OCI-LY3 (cell line): ENCODE measurements at regions not wholly inside any gene's neighbourhood (a gene's known extent, or its start where the extent isn't known, plus 50 kb on each side); places are given as distances from the start of the nearest gene placed in this dataset.
"Not testable (repeated sequence)": the region's sequence is repeated elsewhere in the genome, so short reads cannot be mapped to it uniquely, and the experiment has no call there.

Experiments used
- H2AFZ ChIP-seq: fragments of 200-600, 300-600 bp; shearing (Covaris generic); 2 replicates; pipeline ENCODE4 v1.6.0; 2014; ENCODE audit warnings: antibody characterized with exemption, low read depth, low read length
- H3K27ac ChIP-seq: fragments of 200-600, 300-600 bp; sonication (generic); 2 replicates; pipeline ENCODE4 v1.5.1; 2014; ENCODE audit warnings: mild to moderate bottlenecking, low read length, moderate library complexity, mixed read lengths
- H3K27me3 ChIP-seq: fragments of 200-600, 300-600 bp; sonication (generic); 2 replicates; pipeline ENCODE4 v1.6.1; 2014; ENCODE audit warnings: low read depth, low read length, mixed read lengths
- H3K36me3 ChIP-seq: fragments of 200-600, 300-600 bp; sonication (generic); replicated peaks from 2 replicates; pipeline ENCODE3; 2014; ENCODE audit warnings: low read depth, low read length, mixed read lengths
- H3K4me1 ChIP-seq: fragments of 300-600, 200-600 bp; sonication (generic); 2 replicates; pipeline ENCODE4 v1.6.1; 2014; ENCODE audit warnings: low read length, mixed read lengths
- H3K4me2 ChIP-seq: fragments of 200-600, 300-600 bp; sonication (generic); 2 replicates; pipeline ENCODE4 v1.6.1; 2014; ENCODE audit warnings: low read length, mixed read lengths
- H3K4me3 ChIP-seq: fragments of 300-600, 200-600 bp; sonication (generic); 2 replicates; pipeline ENCODE4 v1.5.1; 2014; ENCODE audit warnings: antibody characterized with exemption, mild to moderate bottlenecking, low read length, moderate library complexity
- H3K79me2 ChIP-seq: fragments of 300-600, 200-600 bp; shearing (Covaris generic); 2 replicates; pipeline ENCODE4 v1.6.1; 2014; ENCODE audit warnings: mild to moderate bottlenecking, low read length, mixed read lengths
- H3K9ac ChIP-seq: fragments of 300-600, 200-600 bp; shearing (Covaris generic); 2 replicates; pipeline ENCODE4 v1.6.0; 2014; ENCODE audit warnings: mild to moderate bottlenecking, low read length, moderate library complexity
- H3K9me3 ChIP-seq: fragments of 200-600, 300-600 bp; shearing (Covaris generic); 2 replicates; pipeline ENCODE4 v1.6.1; 2014; ENCODE audit warnings: low read length, mixed read lengths; ENCODE audit not compliant: insufficient read depth
- H4K20me1 ChIP-seq: fragments of 200-600, 300-600 bp; sonication (generic); 2 replicates; pipeline ENCODE4 v1.6.1; 2016; ENCODE audit warnings: low read length, mixed read lengths; ENCODE audit not compliant: insufficient read depth
- CTCF ChIP-seq: fragments of 200-600, 300-600 bp; sonication (generic); IDR thresholded peaks from 2 replicates; pipeline ENCODE4 v1.5.1; 2014; ENCODE audit warnings: antibody characterized with exemption, low read length, low read depth
- EZH2phosphoT487 ChIP-seq: fragments of 200-600 bp; shearing (Covaris generic); IDR thresholded peaks from 2 replicates; pipeline ENCODE4 v1.6.1; 2018; ENCODE audit warnings: antibody characterized with exemption, mixed run types, low read depth

DNA sequence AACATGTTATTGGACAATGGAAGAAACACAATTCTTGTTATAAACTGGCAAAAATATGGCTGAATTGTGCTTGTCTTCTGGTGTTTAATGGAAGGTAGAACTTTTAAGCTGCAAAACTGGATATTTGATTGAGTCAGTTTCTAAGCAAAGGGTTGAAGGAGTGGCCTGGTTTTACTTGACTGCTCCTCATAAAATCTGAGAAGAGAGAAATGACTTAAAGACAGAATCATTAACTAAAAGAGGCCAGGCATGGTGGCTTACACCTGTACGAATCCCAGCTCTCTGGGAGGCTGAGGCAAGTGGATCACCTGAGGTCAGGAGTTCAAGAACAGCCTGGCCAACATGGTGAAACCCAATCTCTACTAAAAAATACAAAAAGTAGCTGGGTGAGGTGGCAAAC is 770.7 kb downstream of the CDH11 start:
- Histone ChIP-seq H3K4me1 (no peaks in the 10 kb centered on the region), H3K4me2 (no peak overlapping the region), H3K9me3 (no peaks in the 10 kb centered on the region), H3K27me3 (no peaks in the 10 kb centered on the region), H2AFZ (no peak overlapping the region), H3K4me3 (no peak overlapping the region), H3K36me3 (no peaks in the 10 kb centered on the region), H4K20me1 (no peaks in the 10 kb centered on the region), H3K79me2 (no peaks in the 10 kb centered on the region), H3K9ac (no peak overlapping the region), H3K27ac (no peak overlapping the region)
- TF ChIP-seq EZH2phosphoT487 = no peak
- no peak for TF ChIP-seq CTCF

DNA sequence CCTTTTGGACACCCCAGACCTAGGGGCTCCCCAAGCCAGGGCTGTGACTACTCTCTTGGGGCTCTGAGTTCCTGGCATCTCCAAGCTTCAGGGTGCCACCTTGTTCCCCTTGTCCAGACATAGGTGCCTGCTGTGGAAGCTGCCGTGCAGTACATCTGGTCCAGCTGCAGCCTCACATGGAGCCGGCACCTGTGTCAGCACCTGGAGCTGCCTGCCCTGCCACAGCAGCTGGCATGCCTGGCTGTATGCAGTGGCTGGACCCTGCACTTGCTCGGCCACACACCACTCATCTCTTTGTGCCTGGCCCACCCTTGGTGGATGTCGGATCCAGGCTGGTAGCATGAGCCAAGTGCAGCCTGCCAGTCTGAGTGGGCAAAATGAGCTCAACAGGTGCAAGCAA is 775.8 kb downstream of the CDH11 start:
- Histone ChIP-seq H3K27ac (no peak overlapping the region), H3K9me3 (no peaks in the 10 kb centered on the region), H2AFZ (no peak overlapping the region), H3K4me1 (no peaks in the 10 kb centered on the region), H3K36me3 (no peaks in the 10 kb centered on the region), H3K27me3 (no peaks in the 10 kb centered on the region), H3K9ac (no peak overlapping the region), H3K4me2 (no peak overlapping the region), H4K20me1 (no peaks in the 10 kb centered on the region), H3K4me3 (no peak overlapping the region), H3K79me2 (no peaks in the 10 kb centered on the region)
- TF ChIP-seq CTCF = no peak
- TF ChIP-seq EZH2phosphoT487 = no peak

DNA sequence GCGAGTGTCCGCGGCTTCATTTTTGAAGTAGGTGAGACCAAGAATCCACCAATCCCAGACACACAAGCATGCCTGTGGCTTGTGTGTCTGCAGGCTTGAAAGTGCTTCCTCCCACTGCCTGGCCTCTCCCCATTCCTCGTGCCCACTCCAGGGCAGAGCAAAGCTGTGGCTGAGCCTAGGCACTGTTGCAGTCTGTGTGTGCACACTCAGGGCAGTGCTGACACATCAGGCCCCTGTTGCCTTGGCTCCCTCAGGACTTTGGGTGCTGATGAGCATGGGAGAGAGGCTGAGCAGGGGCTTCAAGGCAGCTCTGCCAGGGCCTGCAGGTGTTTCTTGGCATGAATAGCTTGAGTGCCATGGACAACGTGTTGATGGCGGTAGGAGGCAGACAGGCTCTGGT is 776.7 kb downstream of the CDH11 start:
- Histone ChIP-seq H3K27me3 (no peaks in the 10 kb centered on the region), H3K4me2 (no peak overlapping the region), H4K20me1 (no peaks in the 10 kb centered on the region), H2AFZ (no peak overlapping the region), H3K9ac (no peak overlapping the region), H3K27ac (no peak overlapping the region), H3K79me2 (no peaks in the 10 kb centered on the region), H3K4me3 (no peak overlapping the region), H3K36me3 (no peaks in the 10 kb centered on the region), H3K4me1 (no peaks in the 10 kb centered on the region), H3K9me3 (no peaks in the 10 kb centered on the region)
- TF ChIP-seq EZH2phosphoT487 (no peak), CTCF (no peak)

- not testable (repeated sequence) for H3K27ac ChIP-seq, H3K4me1 ChIP-seq, H4K20me1 ChIP-seq, H3K27me3 ChIP-seq, H3K4me3 ChIP-seq, H3K79me2 ChIP-seq, H3K4me2 ChIP-seq, H3K9ac ChIP-seq, H3K9me3 ChIP-seq, H2AFZ ChIP-seq, H3K36me3 ChIP-seq
Observed at GRCh38 chr16:64343820-64344443, 777.9 kb downstream of the CDH11 start.
